ENCODE measurements at regions not wholly inside any gene's neighbourhood (a gene's known extent, or its start where the extent isn't known, plus 50 kb on each side); places are given as distances from the start of the nearest gene placed in this dataset.

GRCh38 chr2:221771297-221771696 is 199.2 kb upstream of the EPHA4 start:
- no peak for DNase-seq (ENCODE audit: extremely low spot score)
- TF ChIP-seq FOXM1 (IDR thresholded peaks at IDR 0.05; ENCODE audit: borderline replicate concordance) (no peak), LEF1 (IDR thresholded peaks at IDR 0.05; ENCODE audit: borderline replicate concordance) (no peak), FOXK2 (IDR thresholded peaks at IDR 0.05) (no peak), ARNT (IDR thresholded peaks at IDR 0.05) (no peak)
- ChIA-PET POLR2A (no interaction called here), CTCF (no interaction called here)

- TF ChIP-seq FOXM1 (IDR thresholded peaks at IDR 0.05; ENCODE audit: borderline replicate concordance), result no peak
- no peak for TF ChIP-seq SUZ12 (IDR thresholded peaks at IDR 0.05)
- ChIA-PET CTCF (no interaction called here), POLR2A (no interaction called here)
- no peak for DNase-seq (ENCODE audit: extremely low spot score)
These were observed 195.3 kb upstream of the EPHA4 start for GRCh38 chr2:221767106-221768012.

GRCh38 chr2:221762496-221762895 is 190.4 kb upstream of the EPHA4 start:
- TF ChIP-seq NFRKB (IDR thresholded peaks at IDR 0.05) (no peak), SP1 (IDR thresholded peaks at IDR 0.05) (no peak), FOXM1 (IDR thresholded peaks at IDR 0.05; ENCODE audit: borderline replicate concordance) (no peak), ARNT (IDR thresholded peaks at IDR 0.05) (no peak), PKNOX1 (IDR thresholded peaks at IDR 0.05) (no peak), SUZ12 (IDR thresholded peaks at IDR 0.05) (no peak), HDGF (IDR thresholded peaks at IDR 0.05; ENCODE audit: borderline replicate concordance) (no peak), LEF1 (IDR thresholded peaks at IDR 0.05; ENCODE audit: borderline replicate concordance) (no peak), FOXK2 (IDR thresholded peaks at IDR 0.05) (no peak), ZNF384 (IDR thresholded peaks at IDR 0.05) (no peak), TARDBP (IDR thresholded peaks at IDR 0.05) (no peak), BHLHE40 (IDR thresholded peaks at IDR 0.05; ENCODE audit: borderline replicate concordance) (no peak)
- no peak for DNase-seq (ENCODE audit: extremely low spot score)
- CTCF ChIA-PET, result no interaction called here
- POLR2A ChIA-PET, result no interaction called here

- ChIA-PET CTCF (interaction anchor here (0.5 kb wide), 1 partner anchor 153 kb away, joined by 4 read pairs; no protein-coding TSS in a partner anchor), POLR2A (no interaction called here)
- TF ChIP-seq SP1 (IDR thresholded peaks at IDR 0.05) (no peak), PKNOX1 (IDR thresholded peaks at IDR 0.05) (no peak)
- DNase-seq (ENCODE audit: extremely low spot score), result no peak
These were observed 189.2 kb upstream of the EPHA4 start for GRCh38 chr2:221761260-221761659.

- DNase-seq (ENCODE audit: extremely low spot score), result no peak
- ChIA-PET POLR2A (no interaction called here), CTCF (no interaction called here)
- TF ChIP-seq NFRKB (IDR thresholded peaks at IDR 0.05), result no peak
- no peak for TF ChIP-seq FOXA1 (IDR thresholded peaks at IDR 0.05)
- TF ChIP-seq FOXM1 (IDR thresholded peaks at IDR 0.05; ENCODE audit: borderline replicate concordance), result no peak
- TF ChIP-seq LEF1 (IDR thresholded peaks at IDR 0.05; ENCODE audit: borderline replicate concordance), result no peak
- no peak for TF ChIP-seq FOXK2 (IDR thresholded peaks at IDR 0.05)
- TF ChIP-seq SUZ12 (IDR thresholded peaks at IDR 0.05), result no peak
- TF ChIP-seq BHLHE40 (IDR thresholded peaks at IDR 0.05; ENCODE audit: borderline replicate concordance), result no peak
- no peak for TF ChIP-seq TARDBP (IDR thresholded peaks at IDR 0.05)
- TF ChIP-seq ARNT (IDR thresholded peaks at IDR 0.05), result no peak
- no peak for TF ChIP-seq L3MBTL2 (conservative IDR thresholded peaks at IDR 0.05)
- TF ChIP-seq PKNOX1 (IDR thresholded peaks at IDR 0.05), result no peak
- TF ChIP-seq ELF4 (IDR thresholded peaks at IDR 0.05), result no peak
These were observed 186.0 kb upstream of the EPHA4 start for GRCh38 chr2:221758076-221758475.

GRCh38 chr2:221753401-221753800 is 181.3 kb upstream of the EPHA4 start:
- POLR2A ChIA-PET, result no interaction called here
- DNase-seq (ENCODE audit: extremely low spot score), result no peak
- no peak for TF ChIP-seq FOXM1 (IDR thresholded peaks at IDR 0.05; ENCODE audit: borderline replicate concordance)
- no peak for TF ChIP-seq NFRKB (IDR thresholded peaks at IDR 0.05)
- no peak for TF ChIP-seq FOXA1 (IDR thresholded peaks at IDR 0.05)
- no peak for TF ChIP-seq ARNT (IDR thresholded peaks at IDR 0.05)
- no peak for TF ChIP-seq SP1 (IDR thresholded peaks at IDR 0.05)
- TF ChIP-seq ZNF384 (IDR thresholded peaks at IDR 0.05), result no peak
- TF ChIP-seq BHLHE40 (IDR thresholded peaks at IDR 0.05; ENCODE audit: borderline replicate concordance), result no peak
- no peak for TF ChIP-seq PKNOX1 (IDR thresholded peaks at IDR 0.05)
- TF ChIP-seq HDGF (IDR thresholded peaks at IDR 0.05; ENCODE audit: borderline replicate concordance), result no peak
- TF ChIP-seq LEF1 (IDR thresholded peaks at IDR 0.05; ENCODE audit: borderline replicate concordance), result no peak
- TF ChIP-seq ELF4 (IDR thresholded peaks at IDR 0.05), result no peak
- no peak for TF ChIP-seq FOXK2 (IDR thresholded peaks at IDR 0.05)
- TF ChIP-seq SUZ12 (IDR thresholded peaks at IDR 0.05), result no peak
- no peak for TF ChIP-seq CTBP1 (IDR thresholded peaks at IDR 0.05; ENCODE audit: borderline replicate concordance)
- no peak for TF ChIP-seq TARDBP (IDR thresholded peaks at IDR 0.05)
- no peak for TF ChIP-seq L3MBTL2 (conservative IDR thresholded peaks at IDR 0.05)
- CTCF ChIA-PET, result no interaction called here
